HG03139 (cell line): ENCODE measurements at regions not wholly inside any gene's neighbourhood (a gene's known extent, or its start where the extent isn't known, plus 50 kb on each side); places are given as distances from the start of the nearest gene placed in this dataset.

Experiments
- ATAC-seq: cut with Tn5 transposase; IDR thresholded peaks from one replicate; pipeline ENCODE4 v1.9.1; 2021; ENCODE audit not compliant: unreplicated experiment

DNA sequence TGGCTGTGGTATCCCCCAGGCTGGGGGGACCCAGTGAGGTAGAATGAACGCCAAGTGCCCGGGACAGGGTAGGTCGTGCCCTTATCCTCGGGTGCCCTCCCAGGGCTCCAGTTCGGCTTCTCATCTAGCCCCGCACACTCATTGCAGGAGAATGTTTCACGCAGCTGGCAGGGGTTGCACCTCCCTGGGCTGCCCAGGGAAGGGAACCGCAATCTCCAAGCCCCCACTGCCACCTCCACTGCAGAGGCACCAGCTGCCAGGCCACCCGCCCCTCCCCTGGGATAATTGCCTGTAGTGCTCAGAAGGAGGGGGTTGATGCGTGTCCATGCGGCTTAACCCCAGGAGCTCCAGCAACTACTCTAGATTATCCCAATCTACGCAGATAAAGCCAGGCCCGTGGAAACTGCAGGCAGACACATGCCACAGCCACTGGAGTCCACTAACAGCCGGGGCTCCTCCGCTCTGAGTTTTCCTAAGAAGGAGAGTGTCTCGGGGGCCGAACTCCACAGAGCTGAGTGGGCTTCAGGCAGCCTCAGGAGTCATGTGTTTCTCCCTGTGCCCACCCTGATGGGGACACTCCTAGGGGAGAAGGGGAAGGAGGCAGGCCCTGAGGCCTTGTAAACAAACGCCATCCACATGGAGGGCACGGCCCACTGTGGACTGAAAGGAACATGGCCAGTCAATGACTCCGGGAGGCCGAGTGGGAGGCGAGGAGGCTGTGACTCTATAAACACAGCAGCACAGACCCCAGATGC is 137.2 kb upstream of the IQSEC1 start:
- ATAC-seq = no peak

DNA sequence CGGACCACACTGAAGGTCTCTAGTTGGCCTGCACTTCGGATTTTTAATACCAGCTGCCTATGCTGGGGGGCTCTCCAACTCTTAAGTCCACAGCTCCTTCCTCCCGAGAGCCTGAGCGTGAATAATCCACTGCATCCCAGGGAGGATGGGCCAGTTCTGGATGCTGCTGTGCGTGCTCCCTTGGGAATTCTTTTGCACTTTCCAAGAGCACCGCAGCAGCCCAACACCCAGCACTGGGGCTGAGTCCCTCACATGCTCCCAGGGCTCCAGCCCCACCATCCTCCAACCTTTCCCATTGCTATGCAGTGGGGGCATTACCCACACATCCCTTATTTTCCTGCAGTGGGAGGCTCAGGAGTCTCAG is 136.4 kb upstream of the IQSEC1 start:
- no peak for ATAC-seq

DNA sequence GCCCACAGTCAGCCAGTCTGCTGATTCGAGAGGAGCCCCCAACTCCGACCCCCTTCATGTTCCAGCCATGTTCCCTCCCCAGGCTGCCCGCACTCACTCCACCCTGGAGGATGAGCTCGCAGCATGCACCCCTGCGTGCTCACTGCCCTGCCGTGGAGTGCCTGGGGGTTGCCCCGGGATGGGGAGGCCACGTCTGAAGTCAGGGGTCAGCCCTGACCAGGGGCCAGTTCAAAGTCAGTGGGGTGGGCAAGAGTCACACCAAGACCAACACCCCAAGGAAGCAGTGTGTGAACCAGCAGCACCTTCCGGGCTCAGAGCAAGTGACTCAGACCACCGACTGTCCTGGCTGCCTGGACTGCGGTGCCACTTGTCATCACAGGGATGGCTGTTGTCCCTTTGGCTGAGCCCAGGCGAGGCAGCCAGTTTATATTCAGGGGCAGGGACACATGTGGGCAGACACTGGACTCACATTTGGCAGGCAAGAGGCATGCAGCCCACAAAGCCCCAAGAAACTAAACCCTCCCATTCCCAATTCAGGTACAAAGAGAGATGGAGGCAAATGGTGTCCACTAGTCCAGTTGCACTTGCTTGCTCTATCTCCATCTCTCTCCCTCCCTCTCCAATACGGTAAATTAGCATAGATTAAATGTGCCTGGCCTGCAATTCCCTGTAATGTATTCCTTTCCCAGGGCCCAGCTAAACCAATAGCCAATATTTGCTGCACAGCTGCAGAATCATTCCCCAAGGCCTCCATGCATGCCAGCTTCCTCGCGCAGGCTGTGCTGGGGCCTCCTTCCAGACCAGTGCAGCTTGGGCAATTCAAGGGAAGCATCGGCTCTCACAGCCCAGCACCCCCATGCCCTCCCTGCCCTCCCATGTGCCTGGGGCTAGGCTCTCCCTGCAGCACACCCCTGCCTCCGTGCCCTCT is 135.7 kb upstream of the IQSEC1 start:
- ATAC-seq = no peak

DNA sequence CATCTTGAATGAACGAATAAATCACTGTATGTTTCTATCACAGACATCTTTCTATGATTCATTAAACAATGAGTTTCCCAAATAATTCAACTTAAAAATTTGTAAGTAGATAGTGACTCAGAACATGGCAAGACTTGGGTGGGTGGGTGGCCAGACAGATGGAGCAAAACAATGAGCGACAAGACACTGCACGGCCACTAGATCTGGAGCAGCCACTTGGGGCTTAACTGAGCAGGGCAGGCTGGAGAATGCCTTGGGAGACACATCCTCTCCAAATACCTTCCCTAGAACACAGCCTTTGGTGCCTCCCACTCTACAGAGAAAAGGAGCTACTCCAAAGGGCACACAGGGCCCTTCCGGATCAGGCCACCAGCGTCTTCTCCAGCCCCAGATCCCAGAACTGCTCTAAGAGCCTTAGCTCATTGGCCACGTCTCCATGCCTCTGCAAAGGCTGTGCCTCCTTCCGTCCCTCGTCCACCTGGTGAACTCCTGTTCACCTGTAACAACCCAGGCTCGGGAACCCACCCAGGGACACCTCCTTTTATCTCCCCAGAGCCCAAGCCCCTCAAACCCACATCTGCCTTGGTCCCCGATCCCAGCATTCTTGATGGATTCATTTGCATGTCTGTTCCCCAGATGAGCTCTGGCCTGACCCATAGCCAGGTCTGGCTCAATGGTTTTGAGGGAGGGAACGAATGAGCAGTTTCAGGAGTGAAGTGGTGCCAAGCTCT is 134.9 kb upstream of the IQSEC1 start:
- ATAC-seq = no peak

DNA sequence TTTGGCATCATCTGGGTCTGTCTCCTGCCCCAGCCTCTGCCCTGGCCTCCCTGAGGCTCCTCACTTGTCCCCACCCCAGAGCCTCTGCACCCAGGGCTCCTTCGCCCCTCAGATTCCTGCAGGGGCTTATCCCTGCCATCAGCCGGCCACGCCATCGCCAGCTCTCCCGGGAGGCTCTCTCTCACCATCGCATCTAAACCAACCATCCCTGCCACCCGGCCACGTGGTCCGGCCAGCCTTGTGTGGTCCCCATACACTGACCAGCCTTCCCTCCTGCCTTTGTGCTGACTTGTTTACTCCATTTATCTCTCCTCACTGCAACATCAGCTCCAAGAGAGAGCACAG is 134.3 kb upstream of the IQSEC1 start:
- ATAC-seq = no peak

DNA sequence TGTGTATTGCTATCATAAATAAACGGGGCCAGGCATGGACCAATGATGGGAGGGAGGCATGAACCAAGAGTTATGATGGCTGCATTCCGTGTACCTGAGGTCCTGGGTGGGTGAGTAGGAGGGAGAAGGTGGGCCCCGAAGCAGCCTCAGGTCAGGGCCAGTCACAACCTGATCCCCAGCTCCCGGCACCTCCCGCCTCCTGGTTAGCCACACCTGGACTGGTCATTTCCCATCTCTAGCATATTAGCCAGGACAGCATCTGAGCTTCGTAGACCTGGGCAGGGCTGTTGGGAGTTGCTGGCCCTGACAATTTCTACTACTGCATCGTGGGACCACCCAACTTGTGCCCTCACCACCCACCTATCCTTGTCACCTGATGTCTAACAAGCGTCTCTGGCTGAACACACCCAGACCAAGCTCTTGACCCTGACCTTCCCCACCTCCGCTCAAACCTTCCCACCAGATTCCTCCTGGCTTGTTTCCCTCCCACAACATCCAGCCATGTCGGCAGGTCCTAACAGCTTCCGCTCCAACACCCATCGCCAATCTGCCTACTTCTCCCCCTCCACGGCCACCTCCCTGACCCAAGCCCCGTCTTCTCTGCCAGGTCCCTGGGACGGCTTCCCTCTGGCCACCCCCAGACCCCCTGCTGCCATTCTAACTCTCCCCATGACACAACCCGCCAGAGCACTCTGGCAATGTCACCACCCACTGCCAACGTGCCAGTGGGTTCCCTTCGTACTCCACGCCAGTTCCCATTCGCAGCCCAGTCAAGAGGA is 133.8 kb upstream of the IQSEC1 start:
- ATAC-seq = no peak

DNA sequence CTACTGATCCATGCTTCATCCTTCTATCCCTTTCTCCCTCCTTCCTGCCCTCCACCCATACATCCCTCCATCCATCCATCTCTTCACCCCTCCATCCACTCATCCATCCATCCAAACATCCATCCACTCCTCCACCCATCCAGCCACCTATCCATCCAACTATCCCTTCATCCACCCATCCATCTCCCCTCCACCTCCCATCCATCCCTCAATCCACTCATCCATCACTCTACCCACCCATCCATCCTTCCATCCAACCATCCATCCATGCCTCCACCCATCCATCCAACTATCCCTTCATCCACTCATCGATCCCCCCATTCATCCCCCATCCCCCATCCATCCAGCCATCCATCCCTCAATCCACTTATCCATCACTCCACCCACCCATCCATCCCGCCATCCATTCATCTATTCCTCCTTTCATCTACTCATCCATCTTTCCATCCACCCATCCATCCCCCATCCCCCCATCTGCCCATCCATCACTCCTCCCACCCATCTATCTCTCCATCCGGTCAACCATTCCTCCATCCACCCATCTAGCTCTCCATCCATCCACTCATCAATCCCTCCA is 132.4 kb upstream of the IQSEC1 start:
- ATAC-seq = no peak

DNA sequence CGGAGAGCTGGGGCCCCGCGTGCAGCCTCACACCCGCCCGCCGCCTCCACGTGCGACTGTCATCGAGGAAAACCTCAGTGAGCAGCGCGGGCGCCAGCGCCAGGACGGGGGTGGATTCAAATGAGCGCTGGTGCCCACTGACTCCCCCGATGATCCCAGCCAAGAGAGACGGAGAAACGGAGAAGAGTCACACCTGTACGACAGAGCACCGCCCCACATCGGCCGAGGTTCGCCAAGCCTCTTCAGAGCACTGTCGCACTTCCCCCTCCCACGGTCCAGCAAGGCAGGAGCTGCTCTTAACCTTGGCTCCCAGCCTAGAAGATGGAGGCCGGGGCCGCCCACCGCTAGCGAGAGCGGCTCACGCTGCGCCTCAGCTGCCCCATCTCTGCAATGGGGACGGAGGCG is 130.9 kb upstream of the IQSEC1 start:
- ATAC-seq = no peak

DNA sequence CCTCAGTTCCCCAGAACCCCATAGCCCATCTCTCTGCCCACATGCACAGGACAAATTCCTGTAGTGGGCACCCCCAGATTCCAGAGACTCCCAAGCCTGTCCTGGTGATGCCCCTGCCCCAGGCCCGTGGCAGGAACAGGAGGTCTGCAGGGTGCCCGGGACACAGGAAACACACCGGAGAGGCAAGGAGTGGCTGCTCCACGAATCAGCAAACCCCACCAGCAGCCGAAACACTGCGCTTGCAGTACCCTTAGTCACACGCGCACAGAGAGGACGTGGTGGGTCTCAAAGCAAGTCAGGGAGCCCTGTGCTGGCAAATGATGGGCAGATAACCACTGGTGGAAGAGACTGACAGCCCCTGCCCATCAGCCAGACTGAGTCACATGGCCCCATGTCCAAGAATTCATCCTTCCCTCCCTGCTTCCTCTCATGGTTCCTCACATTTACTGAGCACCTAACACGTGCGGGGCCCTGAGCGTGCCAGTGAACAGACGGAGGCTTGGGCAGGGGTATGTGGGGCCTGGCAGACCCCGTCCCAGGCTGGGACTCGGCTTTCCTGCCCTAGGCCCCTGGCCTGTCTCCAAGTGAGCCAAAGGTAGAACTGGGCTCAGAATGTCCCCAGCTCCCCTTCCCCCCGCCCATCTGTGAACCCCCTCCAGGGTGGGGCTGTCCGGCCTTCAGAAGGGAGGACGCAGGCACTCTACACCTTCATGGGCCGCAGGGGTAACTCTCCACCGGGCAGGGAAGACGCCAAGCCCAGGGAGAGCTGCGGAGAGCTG is 130.4 kb upstream of the IQSEC1 start:
- no peak for ATAC-seq

DNA sequence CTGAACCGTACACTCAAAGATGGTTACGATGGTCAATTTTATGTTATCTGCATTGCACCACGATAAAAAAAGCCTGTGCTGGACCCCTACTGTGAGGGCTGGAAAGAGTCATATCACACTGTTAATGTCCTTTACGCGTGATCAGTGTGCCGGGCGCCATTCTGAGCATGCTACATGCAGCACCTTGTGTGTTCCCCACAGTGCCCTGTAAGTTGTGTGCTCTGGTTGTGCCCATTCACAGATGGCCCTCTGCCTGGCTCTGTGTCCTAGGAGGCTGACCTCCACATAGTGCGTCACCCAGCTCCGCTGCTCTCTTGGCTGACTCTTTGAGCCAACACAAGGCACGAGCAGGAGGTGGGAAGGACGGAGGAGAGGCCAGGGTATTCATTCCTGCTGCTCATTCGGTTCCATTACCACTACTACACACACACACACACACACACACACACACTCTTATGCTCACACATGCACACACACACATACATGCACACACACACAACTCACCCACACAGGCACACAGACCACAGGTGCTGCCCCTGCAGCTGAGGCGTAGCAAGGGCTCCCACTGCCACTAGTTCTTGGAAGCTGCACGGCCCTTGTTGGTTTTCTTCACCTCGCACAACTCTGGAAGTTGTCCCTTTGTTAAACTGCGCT is 129.6 kb upstream of the IQSEC1 start:
- ATAC-seq = no peak

DNA sequence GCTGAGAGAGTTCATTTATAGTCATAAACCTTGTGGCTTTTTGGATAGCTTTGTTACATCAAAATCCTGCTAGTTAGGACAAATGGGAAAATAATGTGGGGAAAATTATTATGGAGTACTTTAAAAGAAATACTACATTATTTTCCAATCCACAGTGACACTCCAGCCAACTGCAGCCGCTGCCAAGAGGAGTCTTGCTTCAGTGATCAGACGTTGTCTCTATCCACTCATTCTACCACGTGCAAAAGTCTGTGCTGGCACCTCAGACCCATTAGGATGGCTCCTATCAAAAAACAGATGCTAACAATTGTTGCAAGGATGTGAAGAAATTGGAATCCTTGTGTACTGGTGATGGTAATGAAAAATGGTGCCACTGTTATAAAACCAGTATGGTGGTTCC is 128.6 kb upstream of the IQSEC1 start:
- ATAC-seq = no peak

DNA sequence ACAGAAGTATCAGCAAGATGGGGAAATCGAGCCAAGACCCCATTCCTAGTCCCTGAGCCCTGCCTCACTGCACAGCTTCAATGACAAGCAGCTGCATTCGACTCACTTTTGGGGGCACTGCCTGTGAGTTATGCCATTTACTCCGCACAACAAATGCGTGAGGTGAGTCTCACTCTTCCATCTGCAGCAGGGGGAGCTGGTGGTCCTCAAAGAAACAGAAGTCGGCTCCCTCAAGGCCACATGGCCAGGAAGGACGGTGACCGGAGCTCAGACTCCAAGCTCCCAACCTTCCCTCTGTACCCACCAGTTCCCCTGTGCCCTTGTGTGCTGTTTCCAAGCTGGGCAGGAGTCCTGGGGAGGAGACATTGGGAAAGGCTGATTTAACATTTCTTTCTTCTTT is 127.7 kb upstream of the IQSEC1 start:
- no peak for ATAC-seq

DNA sequence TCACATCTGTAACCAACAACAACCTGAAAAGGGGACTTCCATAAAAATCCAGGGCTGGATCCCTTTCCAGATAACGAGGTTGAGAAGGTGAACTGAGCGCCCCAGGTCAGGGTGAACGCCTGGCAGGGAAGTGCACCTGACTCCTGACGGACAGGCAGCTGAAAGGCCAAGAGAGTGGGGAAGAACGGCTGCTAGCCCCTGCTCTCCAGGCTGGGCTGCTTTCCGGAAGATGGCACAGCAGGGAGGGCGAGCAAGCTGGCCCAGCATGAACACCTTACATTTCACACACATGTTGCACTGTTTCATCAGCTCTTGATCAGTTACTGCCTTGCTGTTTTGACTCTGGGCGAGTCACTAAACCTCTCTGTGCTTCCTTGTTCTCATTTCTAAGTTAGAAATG is 127.2 kb upstream of the IQSEC1 start:
- ATAC-seq = no peak

DNA sequence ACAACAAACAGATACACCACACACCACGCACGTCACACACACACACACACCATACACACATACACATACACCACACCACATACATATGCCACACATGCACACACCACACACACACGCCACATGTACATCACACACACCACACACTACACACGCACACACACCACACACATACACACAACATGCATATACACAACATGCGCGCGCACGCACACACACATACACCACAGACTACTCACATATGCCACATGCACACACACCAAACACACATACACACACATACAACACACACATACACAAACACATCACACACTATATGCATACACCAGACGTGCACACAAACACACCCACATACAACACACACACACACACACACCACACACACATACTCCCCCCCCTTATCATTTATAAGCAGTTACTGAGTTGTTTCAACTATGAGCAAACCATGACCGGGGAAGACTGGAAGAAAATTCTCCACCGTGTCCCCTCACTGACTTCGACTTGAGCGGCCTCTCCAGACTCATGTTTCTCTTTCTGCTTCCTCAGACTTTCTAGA is 126.7 kb upstream of the IQSEC1 start:
- ATAC-seq = no peak

DNA sequence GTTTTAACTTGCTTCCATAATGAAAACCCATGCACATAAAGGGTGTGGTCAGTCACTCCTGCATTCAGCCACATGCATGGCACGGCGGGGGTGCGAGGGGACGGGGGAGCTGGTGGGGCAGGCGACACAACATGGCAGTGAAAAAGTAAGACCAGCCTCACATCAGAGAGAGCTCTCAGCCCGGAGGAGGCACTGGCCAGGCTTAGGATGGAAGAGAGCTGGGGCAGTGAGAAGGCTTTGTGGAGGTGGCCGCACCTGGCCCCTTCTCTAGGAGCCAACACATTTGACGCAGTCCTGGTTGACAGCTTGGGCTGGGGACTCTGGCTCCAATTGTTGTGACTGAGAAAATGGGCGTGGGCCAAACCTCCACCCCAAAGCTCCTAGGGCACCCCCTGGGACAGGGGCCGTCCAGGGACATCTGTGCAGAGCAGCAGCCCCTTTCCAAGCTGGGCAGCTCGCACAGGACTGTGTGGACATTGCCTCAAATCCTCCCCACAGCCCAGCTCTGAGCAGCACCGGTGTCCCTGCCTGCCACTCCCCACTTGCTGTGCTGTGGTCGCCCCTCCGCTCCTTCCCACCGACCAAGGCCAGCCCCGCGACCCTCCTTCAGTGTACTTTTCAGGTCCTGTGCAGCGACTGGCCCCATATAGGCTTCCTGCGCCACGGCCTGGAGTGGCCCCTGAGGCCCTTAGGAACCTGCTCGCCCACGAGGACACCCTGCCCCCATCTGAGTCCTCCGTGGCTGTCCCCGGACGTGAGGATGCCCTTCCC is 126.0 kb upstream of the IQSEC1 start:
- ATAC-seq = no peak

DNA sequence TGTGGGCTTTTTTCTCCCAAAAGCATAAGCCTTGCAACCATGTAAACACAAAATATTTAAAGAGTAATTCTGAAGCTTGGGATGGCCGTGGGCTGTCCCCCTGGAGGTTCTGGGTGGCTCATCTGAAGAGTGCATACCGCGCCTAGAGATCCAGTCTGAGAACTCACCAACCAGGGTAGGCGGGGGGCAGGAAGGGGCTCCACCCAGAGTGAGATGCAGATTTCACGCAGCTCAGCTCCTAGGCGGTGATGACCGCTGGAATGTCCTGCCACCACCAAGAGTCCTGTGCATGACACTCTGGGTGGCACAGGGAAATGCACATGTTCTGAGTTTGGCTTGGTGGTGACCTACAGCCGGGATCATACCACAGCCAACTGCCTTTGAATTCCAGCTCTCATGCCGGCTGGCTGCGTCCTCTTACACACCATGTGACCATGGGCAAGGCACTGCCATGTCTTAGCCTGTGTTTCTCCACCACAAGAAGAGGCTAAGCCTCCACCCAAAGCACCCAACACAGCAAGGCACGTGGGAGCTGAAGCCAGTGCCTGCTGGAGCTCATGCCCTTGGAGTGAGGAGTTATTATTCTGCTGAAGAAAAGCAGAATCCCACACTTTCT is 125.1 kb upstream of the IQSEC1 start:
- ATAC-seq = no peak

DNA sequence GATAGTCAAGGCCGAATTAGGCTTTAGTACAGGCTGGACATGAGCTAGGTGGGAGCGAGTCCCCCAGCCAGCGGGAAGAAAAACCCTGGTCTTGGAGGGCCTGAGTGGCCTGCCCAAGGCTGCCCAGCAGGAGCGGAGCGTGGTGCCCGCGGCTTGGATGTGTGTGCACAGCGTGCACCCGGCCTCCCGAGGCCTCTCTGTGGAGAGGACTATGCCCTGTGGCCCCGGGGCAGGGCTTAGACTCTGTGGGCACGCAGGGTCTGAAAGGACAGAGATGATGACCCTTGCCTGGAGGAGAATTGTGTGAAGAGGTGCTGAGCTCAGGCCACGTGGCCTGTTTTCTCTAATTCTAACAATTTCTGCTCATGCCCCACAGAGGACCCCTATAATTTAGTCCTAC is 124.6 kb upstream of the IQSEC1 start:
- ATAC-seq = no peak

DNA sequence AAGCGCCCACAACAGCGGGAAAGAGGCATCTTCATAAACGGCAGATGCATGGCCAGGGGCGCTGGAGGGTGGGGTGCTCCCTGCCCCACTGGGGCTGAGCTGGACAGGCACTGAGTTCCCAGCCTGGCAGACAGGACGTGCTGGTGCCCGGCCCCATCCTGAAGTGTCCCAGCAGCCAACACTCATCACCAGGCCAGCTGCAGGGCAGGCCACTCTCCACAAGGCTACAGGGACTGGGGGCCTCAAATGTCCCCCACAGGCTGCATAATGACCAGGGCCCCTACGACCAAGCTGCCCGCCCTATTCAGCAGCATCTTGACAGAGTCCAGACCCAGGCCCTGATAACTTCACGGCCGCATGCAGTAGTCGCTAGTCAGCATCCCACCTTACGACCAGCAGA is 124.1 kb upstream of the IQSEC1 start:
- no peak for ATAC-seq
